IMR-90 (cell line): ENCODE measurements at regions not wholly inside any gene's neighbourhood (a gene's known extent, or its start where the extent isn't known, plus 50 kb on each side); places are given as distances from the start of the nearest gene placed in this dataset.

ENCODE experiments used
- ATAC-seq: fragments of 200-7000 bp; cut with Tn5 transposase; 2 replicates; pipeline ENCODE4 v1.9.1; 2020; ENCODE audit warnings: low read depth, mild to moderate bottlenecking, moderate library complexity
- BruUV-seq: library from RNA; stranded (reverse); fragments of 400-500 nt; replicated peaks from 2 replicates; lab custom pipeline; 2021; lab: Mats Ljungman, UMichigan
- CTCF ChIA-PET: fragments of 300-600 bp; formaldehyde crosslinking; extraction: SDS; loops from one replicate; lab custom pipeline; 2021; ENCODE audit warnings: antibody characterized with exemption; lab: Yijun Ruan, JAX
- POLR2A ChIA-PET: fragments of 300-600 bp; sonication (Branson Sonifier 250); formaldehyde crosslinking; loops from one replicate; lab custom pipeline; 2022; ENCODE audit warnings: antibody characterized with exemption; ENCODE audit not compliant: unreplicated experiment; lab: Charles Lee
- DNase-seq: peaks from one replicate; pipeline ENCODE4 v3.0.0; 2013
- H2AFZ ChIP-seq: replicated peaks from 2 replicates; pipeline ENCODE3; 2013; ENCODE audit warnings: low read length, mild to moderate bottlenecking; ENCODE audit not compliant: poor library complexity
- H2AK5ac ChIP-seq: 2 replicates; pipeline ENCODE4 v1.6.1; 2013; ENCODE audit warnings: low read depth, low read length, inconsistent platforms
- H2AK9ac ChIP-seq: replicated peaks from 2 replicates; pipeline ENCODE3; 2013; ENCODE audit warnings: mild to moderate bottlenecking, low read depth, low read length, moderate library complexity; ENCODE audit not compliant: poor library complexity
- H2BK120ac ChIP-seq: 2 replicates; pipeline ENCODE4 v1.6.1; 2013; ENCODE audit warnings: low read depth, low read length, inconsistent platforms
- H2BK15ac ChIP-seq: 3 replicates; pipeline ENCODE4 v1.6.1; 2013; ENCODE audit warnings: low read depth, low read length, inconsistent platforms
- H2BK20ac ChIP-seq: 2 replicates; pipeline ENCODE4 v1.6.1; 2013; ENCODE audit warnings: low read depth, mild to moderate bottlenecking, inconsistent platforms, low read length, moderate library complexity
- H2BK5ac ChIP-seq: 2 replicates; pipeline ENCODE4 v1.6.1; 2013; ENCODE audit warnings: mild to moderate bottlenecking, low read depth, low read length, inconsistent platforms; ENCODE audit not compliant: poor library complexity, severe bottlenecking
- H3K14ac ChIP-seq: replicated peaks from 2 replicates; pipeline ENCODE4 v1.6.1; 2013; ENCODE audit warnings: low read depth, low read length, inconsistent platforms
- H3K18ac ChIP-seq: 2 replicates; pipeline ENCODE4 v1.6.1; 2013; ENCODE audit warnings: low read depth, low read length, control low read depth
- H3K23ac ChIP-seq: 2 replicates; pipeline ENCODE4 v1.6.1; 2013; ENCODE audit warnings: low read depth, low read length, inconsistent platforms
- H3K27ac ChIP-seq: 2 replicates; pipeline ENCODE4 v1.5.1; 2013; ENCODE audit warnings: mild to moderate bottlenecking, control low read depth, low read length; ENCODE audit not compliant: insufficient read depth
- H3K27me3 ChIP-seq: 2 replicates; pipeline ENCODE4 v1.6.1; 2013; ENCODE audit warnings: low read length; ENCODE audit not compliant: control insufficient read depth, insufficient read depth
- H3K36me3 ChIP-seq: 2 replicates; pipeline ENCODE4 v1.6.1; 2013; ENCODE audit warnings: low read length, mixed read lengths; ENCODE audit not compliant: control insufficient read depth, insufficient read depth
- H3K4ac ChIP-seq: 2 replicates; pipeline ENCODE4 v1.6.1; 2013; ENCODE audit warnings: low read depth, low read length, inconsistent platforms
- H3K4me1 ChIP-seq: 2 replicates; pipeline ENCODE4 v1.6.1; 2013; ENCODE audit warnings: low read length, mixed read lengths; ENCODE audit not compliant: control insufficient read depth, insufficient read depth
- H3K4me2 ChIP-seq: 2 replicates; pipeline ENCODE4 v1.6.1; 2013; ENCODE audit warnings: low read depth, mild to moderate bottlenecking, control low read depth, low read length, moderate library complexity
- H3K4me3 ChIP-seq: 2 replicates; pipeline ENCODE4 v1.5.1; 2013; ENCODE audit warnings: low read depth, mild to moderate bottlenecking, control low read depth, low read length, moderate library complexity; ENCODE audit not compliant: insufficient read depth
- H3K56ac ChIP-seq: 2 replicates; pipeline ENCODE4 v1.6.1; 2013; ENCODE audit warnings: low read length, inconsistent platforms; ENCODE audit not compliant: insufficient read depth; ENCODE audit errors: extremely low read depth
- H3K79me1 ChIP-seq, 2 experiments: 2 replicates each; pipeline ENCODE4 v1.6.1; 2013; ENCODE audit warnings: low read length in 2 of 2, inconsistent platforms in 1 of 2, low read depth in 1 of 2
- H3K9ac ChIP-seq: 2 replicates; pipeline ENCODE4 v1.6.1; 2013; ENCODE audit warnings: low read depth, low read length, control low read depth
- H3K9me1 ChIP-seq: 2 replicates; pipeline ENCODE4 v1.6.1; 2013; ENCODE audit warnings: low read length, inconsistent platforms; ENCODE audit not compliant: insufficient read depth
- H3K9me3 ChIP-seq: 2 replicates; pipeline ENCODE4 v1.6.1; 2013; ENCODE audit warnings: low read length; ENCODE audit not compliant: control insufficient read depth, insufficient read depth
- H4K20me1 ChIP-seq: 2 replicates; pipeline ENCODE4 v1.6.1; 2013; ENCODE audit warnings: low read length, inconsistent platforms; ENCODE audit not compliant: insufficient read depth
- H4K5ac ChIP-seq: 2 replicates; pipeline ENCODE4 v1.6.1; 2013; ENCODE audit warnings: mild to moderate bottlenecking, low read depth, low read length, control low read depth
- H4K8ac ChIP-seq, 2 experiments: 2 replicates each; pipeline ENCODE4 v1.6.1; 2013; ENCODE audit warnings: low read depth in 2 of 2, low read length in 2 of 2, control low read depth in 1 of 2, inconsistent platforms in 1 of 2
- H4K91ac ChIP-seq: 2 replicates; pipeline ENCODE4 v1.6.1; 2013; ENCODE audit warnings: low read depth, low read length, inconsistent platforms; ENCODE audit not compliant: insufficient read depth
- CHD1 ChIP-seq: IDR thresholded peaks from 2 replicates; pipeline ENCODE4 v1.6.1; 2012; ENCODE audit warnings: low read depth, low read length, improper control_type of control experiment
- CTCF ChIP-seq: conservative IDR thresholded peaks from 2 replicates; pipeline ENCODE4 v1.5.1; 2012; ENCODE audit warnings: mild to moderate bottlenecking, low read depth, low read length, improper control_type of control experiment
- MXI1 ChIP-seq: IDR thresholded peaks from 2 replicates; pipeline ENCODE4 v1.6.1; 2012; ENCODE audit warnings: low read depth, mild to moderate bottlenecking, low read length, moderate library complexity, borderline replicate concordance
- RAD21 ChIP-seq: IDR thresholded peaks from 2 replicates; pipeline ENCODE4 v1.6.1; 2012; ENCODE audit warnings: low read length, improper control_type of control experiment
- WGBS, 2 experiments: methylation state at CpG; one replicate each; pipeline versions ENCODE4 v1.1.5 to v1.1.7; 2013; ENCODE audit warnings: missing lambda C conversion rate in 2 of 2; ENCODE audit not compliant: insufficient read length in 1 of 2; ENCODE audit errors: extremely low coverage in 2 of 2; 5-methylcytosine and 5-hydroxymethylcytosine counted together
- dilution Hi-C: fragments of 300-500 bp; cut with HindIII; formaldehyde crosslinking; loops from one replicate; pipeline ENCODE4 v1.14.3; 2018; ENCODE audit warnings: low sequenced_read_pairs; ENCODE audit not compliant: unreplicated experiment
- in situ Hi-C: fragments of 300-500 bp; cut with MboI; formaldehyde crosslinking; loops from 3 replicates; pipeline ENCODE4 v1.14.3; 2019; ENCODE audit warnings: low sequenced_read_pairs, inconsistent platforms, mixed read lengths
- intact Hi-C: fragments of 100-400 bp; cut with micrococcal nuclease; formaldehyde crosslinking; loops from 2 replicates; pipeline ENCODE4 v1.10.0; 2022

GRCh38 chr3:94303897-94304296 lies 241.0 kb downstream of the NSUN3 start:
- dilution Hi-C loops (no loop called here), intact Hi-C loops (no loop called here), in situ Hi-C loops (no loop called here)
- ChIA-PET POLR2A (interaction anchor here (0.6 kb wide), 1 partner anchor 970 kb away, joined by 4 read pairs; no protein-coding TSS in a partner anchor), CTCF (interaction anchor here (0.7 kb wide), 1 partner anchor 1285 kb away, joined by 3 read pairs; no protein-coding TSS in a partner anchor)
- Histone ChIP-seq H3K36me3 (no peaks in the 10 kb centered on the region), H3K4me1 (no peaks in the 10 kb centered on the region), H4K5ac (no peak overlapping the region), H2BK5ac (no peak overlapping the region), H4K8ac (no peak overlapping the region), H2AK5ac (no peak overlapping the region), H3K27ac (no peak overlapping the region), H2BK20ac (no peak overlapping the region), H2BK15ac (no peak overlapping the region), H3K79me1 (no peaks in the 10 kb centered on the region), H3K9me3 (no peaks in the 10 kb centered on the region), H3K14ac (no peak overlapping the region), H2AFZ (no peak overlapping the region), H3K4me2 (no peak overlapping the region), H3K9ac (no peak overlapping the region), H3K18ac (no peak overlapping the region), H3K56ac (no peak overlapping the region), H2AK9ac (no peak overlapping the region), H4K20me1 (no peaks in the 10 kb centered on the region), H4K91ac (no peak overlapping the region), H3K9me1 (no peaks in the 10 kb centered on the region), H3K23ac (no peak overlapping the region), H2BK120ac (no peak overlapping the region), H3K4ac (no peak overlapping the region), H3K27me3 (no peaks in the 10 kb centered on the region; the same call in 1 of the 2 replicates), H3K4me3 (no peak overlapping the region)
- DNase-seq: peak; percentile 1
- ATAC-seq: no peak; the same call in 1 of the 2 replicates
- no TSS peak for BruUV-seq
- TF ChIP-seq RAD21: no peak
- TF ChIP-seq CTCF: 0 out of 2 replicates have a peak, but pooled peaks have one; percentile 19
- TF ChIP-seq CHD1: no peak
- no peak for TF ChIP-seq MXI1
- no CpG with 5 or more reads among the region's 3 CpGs for WGBS, 2 experiments
